T-helper 2 cell treated with Interferon-gamma antibody and Interleukin-4, amounts not matched to agents 100 ng/mL and 5 ng/mL, for 36 hours (primary cell): ENCODE measurements at regions not wholly inside any gene's neighbourhood (a gene's known extent, or its start where the extent isn't known, plus 50 kb on each side); places are given as distances from the start of the nearest gene placed in this dataset.

ENCODE experiments used
- intact Hi-C: fragments of 100-400 bp; cut with micrococcal nuclease; formaldehyde crosslinking; loops from one replicate; pipeline ENCODE4 v1.15.1; 2023

DNA sequence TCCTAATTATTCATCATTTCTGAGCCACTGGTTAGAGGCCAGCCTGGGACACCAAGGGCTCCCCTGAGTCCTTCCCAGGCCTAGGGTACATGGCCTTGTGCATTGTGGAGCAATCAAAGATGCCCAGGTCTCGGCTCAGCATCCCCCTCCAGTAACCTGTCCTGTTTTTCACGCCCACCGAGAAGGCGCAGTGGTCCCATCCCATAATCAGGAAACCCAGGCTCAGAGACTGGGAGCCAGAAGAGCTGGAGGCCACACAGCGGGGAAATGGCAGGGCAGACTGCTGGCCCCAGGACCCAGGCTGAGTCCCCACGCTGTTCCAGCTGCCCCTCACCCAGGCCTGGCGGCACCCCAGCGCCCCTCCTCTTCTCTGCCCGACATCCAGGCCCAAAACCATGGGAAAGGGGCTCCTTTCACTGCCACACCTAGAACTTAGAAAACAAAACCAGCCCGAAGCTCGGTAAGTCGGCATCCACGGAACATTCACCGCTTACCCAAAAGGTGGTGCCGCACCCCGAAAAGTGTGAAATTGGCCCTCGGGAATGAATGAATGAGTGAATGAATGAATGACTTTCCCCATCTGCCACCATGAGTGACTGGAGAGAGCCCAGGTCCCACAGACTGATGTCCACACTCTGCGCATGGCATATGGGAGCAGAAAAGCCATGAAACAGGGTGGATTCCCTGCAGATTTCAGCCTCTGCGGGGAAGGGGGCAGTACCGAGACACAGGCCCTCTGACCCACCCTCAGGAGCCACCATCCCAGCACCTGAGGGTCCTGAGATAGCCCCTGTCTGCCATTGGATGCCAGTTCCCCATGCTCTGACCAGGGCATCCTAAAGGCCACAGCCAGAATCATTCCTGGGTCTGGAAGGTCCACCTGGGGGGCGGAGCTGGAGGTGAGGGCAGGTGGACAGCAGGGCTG lies 132.5 kb downstream of the OLFM1 start:
- intact Hi-C loops = no loop called here

DNA sequence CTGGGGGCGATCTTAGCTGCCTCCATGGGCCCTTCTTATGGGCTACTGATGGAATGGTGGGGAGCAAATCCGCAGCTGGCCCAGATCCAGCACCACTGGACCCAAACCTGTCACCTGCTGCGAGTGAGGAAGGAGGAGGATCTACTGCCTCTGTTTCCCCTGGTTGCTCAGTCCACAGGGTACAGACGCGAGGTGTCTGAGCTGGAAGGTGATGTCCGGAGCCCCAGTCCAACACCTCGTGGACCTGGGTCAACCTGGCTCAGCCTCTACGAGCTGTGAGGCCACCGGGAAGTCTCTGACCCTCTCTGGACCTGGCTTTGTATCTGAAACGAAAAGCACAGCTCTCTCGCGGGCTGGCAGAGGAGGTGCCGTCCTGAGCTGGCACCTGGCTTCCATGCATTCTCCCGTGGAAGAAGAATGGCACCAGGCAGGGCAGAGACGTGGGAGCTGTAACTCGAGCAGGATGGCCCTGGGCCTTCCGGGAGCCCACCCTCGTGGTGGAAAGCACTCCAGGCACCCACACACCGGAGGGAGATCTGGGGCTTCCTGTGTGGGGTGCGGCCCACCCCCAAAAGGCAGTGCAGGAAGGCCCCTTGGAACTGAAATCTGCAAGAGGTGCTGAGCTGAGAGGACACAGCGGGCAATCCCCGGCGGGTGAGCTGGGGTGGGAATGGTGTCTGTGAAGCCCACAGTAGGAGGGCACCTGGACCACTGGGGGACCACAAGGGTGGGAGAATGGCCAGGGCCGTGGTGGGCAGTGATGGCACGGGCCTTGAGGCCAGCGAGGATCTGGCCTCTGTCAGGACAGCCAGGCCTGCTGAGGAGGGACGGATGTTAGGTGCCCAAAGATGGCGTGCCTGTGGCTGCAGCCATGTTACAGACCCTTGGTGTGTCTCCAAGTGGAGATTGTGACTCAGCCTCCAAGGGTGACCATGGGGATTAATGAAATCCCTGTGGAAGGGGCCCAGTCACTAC lies 133.4 kb downstream of the OLFM1 start:
- intact Hi-C loops = no loop called here

DNA sequence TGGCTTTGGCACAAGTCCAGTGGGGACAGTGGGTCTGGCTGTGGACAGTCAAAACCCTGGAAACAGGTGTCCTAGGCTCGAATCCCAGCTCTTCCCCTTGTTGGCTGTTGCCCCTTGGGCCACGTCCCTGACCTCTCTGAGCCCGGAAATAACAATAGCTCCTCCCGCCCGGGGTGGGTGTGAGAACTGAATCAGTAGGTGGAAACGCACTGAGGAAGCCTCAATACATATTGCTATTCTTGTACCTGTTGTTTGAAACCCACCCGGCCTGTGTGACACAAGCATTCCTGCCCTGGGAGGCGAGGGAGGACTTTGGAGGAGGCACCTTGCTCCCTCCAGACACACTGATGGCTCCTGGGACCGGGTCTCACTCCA lies 134.1 kb downstream of the OLFM1 start:
- intact Hi-C loops = no loop called here

DNA sequence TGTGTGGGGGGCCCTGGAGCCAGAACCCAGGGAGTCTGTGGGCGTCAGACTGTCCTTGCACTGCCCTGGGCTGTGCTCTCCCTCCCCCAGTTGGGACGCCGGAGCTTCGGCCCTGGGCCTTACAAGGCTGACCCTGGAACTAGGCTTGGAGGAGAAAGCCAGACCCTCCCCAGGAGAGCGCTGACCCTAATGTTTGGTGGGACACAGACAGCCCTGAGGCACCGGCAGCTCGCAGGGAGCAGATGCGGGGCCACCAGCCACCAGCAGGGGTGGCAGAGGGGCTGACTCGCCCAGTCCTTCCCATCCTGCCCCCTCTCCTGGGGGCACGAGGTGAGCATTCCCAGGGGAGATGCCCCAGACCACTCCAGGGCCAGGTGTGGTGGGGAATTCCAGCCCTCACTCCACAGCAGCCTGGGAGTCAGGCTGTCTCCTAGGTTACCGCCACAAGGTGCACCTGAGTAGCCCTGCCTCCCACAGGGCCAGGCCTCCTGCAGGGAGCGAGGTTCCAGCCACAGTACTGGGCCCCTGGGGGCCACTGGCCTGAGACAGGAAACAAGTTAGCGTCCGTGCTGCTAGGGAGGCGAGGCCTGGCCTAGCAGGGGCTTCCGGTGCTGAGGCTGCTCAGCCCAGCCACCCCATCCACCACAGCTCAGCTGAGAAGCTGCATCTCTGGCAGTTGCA lies 134.6 kb downstream of the OLFM1 start:
- intact Hi-C loops = no loop called here

DNA sequence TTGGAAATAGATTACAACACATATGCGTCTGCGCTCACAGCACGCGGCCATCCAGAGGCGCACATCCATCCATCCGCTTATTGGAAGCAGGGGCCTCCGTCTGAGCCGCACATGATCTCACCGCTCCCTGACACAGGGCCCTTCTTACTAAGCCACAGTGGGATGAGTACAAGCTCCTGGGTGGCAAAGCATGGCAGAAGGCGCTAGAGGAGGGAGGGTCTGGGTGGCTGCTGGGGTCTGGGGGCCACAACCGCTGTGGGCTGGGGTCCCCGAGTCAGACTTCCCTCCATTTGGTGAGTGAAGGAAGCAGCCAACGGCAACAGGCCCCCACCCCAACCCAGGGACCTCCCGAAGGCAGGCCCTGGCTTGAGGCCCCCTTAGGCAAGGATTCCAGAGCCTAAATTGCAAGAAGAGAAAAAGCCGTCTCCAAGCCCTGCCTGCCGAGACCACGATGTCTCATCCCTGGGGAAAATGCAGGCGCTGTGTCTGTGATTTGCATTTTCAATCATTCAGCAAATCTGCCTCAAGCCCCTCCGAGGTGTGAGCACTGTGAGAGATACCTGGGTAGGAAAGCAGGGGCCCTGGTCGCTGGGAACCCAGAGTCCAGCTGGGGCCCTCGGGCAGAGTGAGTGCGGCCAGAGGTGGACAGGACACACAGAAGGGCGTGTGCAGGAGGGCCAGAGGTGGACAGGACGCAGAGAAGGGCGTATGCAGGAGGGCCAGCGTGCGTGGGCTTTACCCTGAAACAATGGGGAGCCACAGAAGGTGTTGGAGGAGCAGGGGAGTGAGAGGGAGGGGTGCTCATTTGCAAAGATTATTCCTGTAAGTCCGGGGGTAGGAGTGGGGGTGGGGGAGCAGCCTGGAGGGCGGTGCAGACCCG lies 135.7 kb downstream of the OLFM1 start:
- intact Hi-C loops = no loop called here

DNA sequence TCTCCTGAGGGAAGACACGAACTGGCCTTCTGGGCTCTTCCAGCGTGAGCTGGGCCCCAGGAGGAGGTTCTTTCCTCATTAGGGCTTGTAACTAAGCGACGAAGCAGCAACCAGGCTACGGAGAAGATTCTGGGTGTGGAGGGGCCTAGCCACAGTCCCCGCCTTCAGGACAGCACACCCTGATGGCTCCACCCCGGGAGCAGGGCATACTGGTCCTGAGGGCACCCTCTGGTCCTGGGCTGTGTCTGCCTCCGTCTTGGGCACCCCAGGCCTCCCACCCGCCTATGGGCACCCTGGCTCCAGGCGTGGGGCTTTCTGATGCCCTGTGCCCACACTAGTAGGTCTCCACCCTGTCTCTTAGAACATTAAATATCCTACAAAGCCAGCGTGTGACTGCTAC lies 136.4 kb downstream of the OLFM1 start:
- intact Hi-C loops = no loop called here

DNA sequence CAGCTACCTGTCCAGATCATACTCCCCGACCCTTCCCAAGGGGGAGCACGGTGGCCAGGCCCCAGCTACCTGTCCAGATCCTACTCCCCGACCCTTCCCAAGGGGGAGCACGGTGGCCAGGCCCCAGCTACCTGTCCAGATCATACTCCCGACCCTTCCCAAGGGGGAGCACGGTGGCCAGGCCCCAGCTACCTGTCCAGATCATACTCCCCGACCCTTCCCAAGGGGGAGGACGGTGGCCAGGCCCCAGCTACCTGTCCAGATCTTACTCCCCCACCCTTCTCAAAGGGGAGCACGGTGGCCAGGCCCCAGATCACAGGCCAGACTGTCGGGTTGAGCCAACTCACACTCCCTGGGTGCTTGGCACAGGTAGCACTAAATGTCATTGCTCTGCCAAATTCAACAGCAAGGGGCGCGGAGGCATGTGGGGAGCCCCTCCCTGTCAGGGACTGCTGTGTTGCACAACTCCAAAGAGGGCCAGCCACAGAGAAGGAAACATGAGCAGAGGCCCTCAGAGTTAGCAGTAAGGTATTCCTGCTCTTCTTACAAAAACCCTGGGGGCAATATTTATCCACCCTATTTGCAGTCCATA lies 136.9 kb downstream of the OLFM1 start:
- intact Hi-C loops = no loop called here

DNA sequence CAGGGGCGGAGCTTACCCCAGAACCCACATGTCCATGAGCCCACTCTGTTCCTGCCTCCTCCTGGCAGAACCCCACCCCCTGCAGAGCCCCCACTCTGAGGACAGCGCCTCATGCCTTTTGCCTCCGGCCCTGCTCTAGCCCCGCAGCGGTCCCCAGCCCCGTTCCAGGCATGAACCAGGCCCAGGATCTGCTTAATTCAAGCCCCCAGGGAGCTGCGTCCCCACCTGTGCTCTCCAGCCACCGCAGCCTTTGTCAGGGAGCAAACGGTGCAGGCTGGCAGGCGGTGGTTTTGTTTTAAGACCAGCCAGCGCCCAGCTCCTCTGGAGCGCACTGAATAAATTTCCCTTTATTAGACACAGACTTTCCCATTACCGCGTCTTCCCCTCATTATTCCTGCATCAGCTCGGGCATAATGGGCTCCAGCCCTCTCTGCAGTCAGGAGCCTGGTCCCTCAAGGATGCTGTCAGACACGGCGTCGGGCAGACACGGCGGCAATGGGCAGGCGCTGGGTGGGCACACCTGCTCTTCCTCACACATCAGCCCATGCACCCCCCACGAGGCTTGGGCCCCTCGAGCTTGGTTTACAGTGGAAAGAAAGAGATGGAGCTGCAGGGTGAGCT lies 137.6 kb downstream of the OLFM1 start:
- intact Hi-C loops = no loop called here

DNA sequence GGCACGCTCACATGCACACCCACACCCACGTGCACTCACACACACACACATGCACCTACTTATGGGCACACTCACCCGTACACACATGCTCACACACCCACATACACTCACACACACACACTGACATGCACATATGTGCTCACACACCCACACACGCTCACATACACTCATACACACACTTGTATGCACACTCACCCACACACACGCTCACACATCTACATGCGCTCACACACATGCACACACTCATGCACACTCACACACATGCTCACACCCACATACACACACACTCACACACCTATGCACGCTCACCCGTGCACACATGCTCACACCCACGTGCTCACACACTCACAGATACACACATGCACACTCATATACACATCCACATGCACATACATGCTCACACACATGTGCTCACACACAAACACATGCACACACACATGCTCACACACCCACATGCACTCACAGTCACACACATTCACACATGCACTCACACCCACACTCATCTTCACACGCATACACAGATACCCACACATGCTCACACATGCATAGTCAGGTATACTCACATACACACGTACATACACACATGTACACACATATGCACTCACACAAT lies 138.3 kb downstream of the OLFM1 start:
- intact Hi-C loops = no loop called here

DNA sequence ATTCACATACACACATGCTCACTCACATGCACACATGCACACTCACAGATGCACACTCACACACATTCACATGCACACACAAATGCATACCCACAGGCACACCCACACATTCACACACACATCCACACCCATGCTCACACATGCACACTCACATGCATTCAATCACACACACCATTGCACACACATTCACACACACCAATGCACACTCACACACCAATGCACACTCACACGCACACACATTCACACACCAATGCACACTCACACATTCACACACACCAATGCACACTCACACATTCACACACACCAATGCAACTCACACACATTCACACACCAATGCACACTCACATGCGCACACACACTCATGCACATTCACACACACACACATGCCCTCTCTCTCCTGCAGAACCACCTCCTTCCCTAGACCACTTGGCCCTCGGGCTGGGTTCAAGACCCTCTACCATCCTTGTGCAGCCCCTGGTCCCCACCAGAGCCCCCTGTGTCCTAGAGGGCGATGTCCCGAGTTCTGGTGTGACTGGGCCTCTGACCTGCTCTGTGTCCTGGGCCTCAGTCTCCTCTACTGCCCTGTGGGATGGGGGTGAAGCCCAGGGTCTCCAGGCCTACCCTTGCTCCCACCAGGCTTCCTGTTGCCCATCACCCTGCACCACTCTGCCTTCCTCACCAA lies 139.0 kb downstream of the OLFM1 start:
- intact Hi-C loops = no loop called here

DNA sequence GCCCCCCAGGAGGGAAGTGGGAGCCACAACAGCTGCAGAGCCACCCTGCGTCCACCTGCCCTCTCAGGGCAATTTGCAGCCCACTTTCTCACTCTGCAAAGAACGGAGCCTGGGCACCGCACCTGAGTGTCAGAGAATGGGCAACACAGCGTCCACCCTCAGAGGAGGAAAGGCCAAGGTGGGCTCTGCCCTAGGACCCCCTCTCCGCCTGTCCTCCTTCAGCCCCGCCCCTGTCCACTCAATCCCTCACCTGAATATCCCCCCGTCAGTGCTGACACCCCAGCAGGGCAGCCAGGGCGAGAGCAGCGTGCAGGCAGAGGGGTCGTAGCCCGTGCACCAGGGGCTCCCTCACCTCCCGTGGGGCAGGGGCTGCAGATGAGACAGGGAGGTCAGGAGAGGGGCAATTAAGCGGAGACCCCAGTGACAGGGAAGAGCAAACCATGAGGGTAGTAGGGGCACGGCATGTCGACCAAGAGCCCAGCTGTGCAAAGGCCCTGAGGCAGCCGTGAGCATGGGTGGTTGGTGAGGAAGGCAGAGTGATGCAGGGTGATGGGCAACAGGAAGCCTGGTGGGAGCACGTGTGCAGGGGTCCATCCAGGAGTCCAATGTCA lies 140.3 kb downstream of the OLFM1 start:
- intact Hi-C loops = no loop called here

DNA sequence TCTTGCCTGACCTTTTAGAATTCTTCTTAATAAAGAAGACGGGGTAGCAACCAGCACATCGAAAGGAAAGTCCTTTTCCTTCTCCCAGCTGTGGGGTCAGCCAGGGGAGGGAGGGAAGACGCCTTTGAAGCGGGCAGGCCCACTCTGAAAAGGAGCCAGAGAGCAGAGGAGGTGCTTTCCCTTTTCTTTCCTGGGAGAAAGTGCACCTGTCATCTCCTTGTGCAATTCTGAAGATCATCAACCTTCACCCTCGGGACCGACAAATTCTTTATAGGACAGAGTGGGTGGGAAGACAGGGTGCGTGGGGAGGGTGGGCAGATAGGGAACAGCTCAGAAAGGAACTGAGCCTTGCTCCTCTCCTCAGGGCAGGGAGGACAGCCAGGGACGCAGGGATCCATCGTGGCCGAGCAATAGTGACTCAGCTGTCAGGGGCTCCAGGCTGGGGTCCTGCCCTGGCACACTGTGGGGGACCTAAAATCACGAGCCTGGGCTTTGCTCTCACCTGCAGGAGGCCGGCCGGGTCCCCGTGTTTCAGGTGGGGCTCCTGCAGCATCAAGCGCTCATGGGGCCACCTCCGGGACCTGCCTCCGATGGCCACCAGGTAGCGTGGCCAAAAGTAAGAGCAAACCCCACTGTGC lies 141.0 kb downstream of the OLFM1 start:
- intact Hi-C loops = no loop called here

DNA sequence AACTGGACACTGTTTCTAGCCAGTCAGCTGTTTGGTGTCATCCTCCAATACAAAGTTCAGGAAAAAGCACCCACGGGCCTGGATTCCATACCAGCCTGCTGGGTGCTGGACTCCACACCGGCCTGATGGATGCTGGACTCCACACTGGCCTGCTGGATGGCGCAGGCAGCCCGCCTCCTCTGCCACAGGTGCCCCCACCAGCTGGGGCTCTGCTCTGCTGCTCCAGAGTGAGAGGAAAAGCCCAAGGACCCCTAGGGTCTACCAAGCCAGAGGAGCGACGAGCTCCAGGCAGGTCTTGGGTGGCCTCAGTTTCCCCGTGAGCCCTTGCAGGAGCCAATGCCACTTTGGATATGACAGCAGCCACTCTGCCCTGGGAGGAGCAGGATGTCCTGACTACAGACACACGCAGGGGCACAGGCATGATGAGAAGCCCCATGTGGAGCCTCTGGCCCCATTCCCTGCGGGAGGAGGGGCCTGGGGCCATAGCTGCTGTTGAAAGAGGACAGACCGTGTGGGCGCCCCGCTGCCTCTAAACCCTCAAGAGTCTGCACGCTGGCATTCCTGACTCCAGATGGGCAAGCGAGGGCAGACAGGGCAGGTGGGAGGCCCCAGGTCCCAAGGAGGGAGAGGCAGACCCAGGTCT lies 141.6 kb downstream of the OLFM1 start:
- intact Hi-C loops = no loop called here

DNA sequence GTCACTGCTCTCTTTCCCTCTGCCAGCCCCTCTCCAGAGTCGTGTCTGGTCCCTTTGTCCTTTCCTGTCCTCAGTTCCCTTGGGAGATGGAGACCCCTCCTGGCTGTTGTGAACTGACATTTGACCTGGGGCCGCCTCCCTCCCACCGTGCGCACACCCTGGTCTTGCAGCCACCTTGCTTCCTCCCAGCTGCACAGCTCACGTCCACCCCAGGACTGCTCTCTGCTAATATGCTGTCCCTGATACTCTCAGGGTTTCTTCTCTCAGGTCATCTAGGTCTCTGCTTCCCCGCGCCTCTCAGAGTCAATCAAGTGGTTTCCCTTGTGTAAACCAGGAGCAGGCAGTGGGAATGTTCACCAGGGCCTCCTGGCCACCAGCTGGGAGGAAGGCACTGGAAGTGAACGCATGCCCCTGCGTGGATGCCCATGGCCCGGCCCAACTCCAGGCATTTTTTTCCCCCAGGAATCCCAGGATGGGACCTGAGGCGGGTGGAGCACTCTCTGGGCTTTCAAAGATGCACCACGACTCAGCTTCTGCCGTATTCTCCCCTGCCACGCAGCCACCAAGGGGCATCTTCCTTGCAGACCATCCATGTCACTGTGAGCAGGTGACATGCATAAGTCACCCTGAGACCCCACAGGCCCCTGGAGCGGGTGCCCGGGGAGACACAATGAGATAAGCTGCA lies 142.4 kb downstream of the OLFM1 start:
- intact Hi-C loops = no loop called here

DNA sequence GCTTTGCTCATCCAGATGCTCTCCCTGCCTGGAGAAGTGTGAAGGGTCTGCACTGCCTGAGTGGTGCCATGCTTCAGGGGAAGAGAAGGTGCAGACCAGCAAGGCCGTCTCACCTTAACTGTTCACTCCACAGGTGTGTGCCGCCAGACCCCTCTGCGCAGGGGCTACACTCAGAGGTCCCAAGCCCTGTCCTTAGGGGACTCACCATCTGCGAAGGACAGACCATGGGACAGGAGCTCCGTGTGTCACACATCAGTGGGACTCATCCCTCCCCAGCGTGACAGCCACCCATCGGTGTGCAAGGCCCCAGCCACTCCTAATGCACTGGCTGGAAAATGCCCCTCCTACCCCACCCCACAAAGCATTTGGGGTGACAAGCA lies 142.9 kb downstream of the OLFM1 start:
- intact Hi-C loops = no loop called here

DNA sequence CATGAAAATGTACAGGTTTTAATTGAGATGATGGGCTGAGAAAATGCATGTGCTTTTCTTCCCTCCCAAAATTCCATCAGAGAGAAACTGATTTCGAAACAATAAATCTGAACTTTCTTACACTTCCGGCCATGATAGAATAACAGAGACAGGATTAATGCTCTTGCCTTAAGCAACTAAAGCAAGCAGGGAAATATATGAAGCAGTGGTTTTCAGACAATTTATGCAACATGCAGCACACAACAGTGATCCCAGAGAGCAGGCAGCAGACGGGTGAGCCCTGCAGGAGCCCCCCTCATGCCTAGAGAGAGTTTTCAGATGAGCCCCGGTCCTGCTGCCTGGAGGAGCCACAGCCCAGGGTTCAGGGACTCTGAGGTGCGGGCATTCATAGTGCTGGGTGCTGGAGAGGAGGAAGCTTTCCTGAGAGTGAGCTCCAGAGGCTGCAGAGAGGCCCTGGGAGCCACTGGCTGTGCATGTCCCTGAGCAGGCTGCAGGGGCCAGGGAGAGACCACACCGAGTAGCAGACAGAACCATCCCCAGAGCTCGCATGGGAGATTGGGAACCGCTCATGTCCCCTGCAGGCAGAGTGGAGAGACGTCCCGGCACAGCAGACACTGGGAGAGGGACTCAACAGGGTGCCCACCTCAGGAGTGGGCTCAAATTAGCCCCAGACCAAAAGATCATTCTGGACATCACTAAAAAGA lies 143.5 kb downstream of the OLFM1 start:
- intact Hi-C loops = no loop called here
